Stimulated activated memory B cell treated with anti-CD40 and anti-IgM and Interleukin-4, amounts not matched to agents 10 μg/mL and 1 μg/mL and 100 μg/mL, for 72 hours (primary cell): ENCODE measurements at regions not wholly inside any gene's neighbourhood (a gene's known extent, or its start where the extent isn't known, plus 50 kb on each side); places are given as distances from the start of the nearest gene placed in this dataset.
"Not testable (repeated sequence)": the region's sequence is repeated elsewhere in the genome, so short reads cannot be mapped to it uniquely, and the experiment has no call there.

ENCODE experiments used
- ATAC-seq: fragments of 150-1000 bp; cut with Tn5 transposase; 2 replicates; pipeline ENCODE4 v1.10.0; 2021
- H3K27ac Mint-ChIP-seq: one replicate; pipeline ENCODE4 v1.8.0; 2022; ENCODE audit warnings: mild to moderate bottlenecking, mixed read lengths
- H3K27me3 Mint-ChIP-seq: one replicate; pipeline ENCODE4 v1.8.0; 2022; ENCODE audit warnings: mixed read lengths
- H3K36me3 Mint-ChIP-seq: one replicate; pipeline ENCODE4 v1.8.0; 2022; ENCODE audit warnings: mixed read lengths
- H3K4me1 Mint-ChIP-seq: one replicate; pipeline ENCODE4 v1.8.0; 2022; ENCODE audit warnings: mixed read lengths
- H3K4me3 Mint-ChIP-seq: one replicate; pipeline ENCODE4 v1.8.0; 2022; ENCODE audit warnings: mild to moderate bottlenecking, moderate library complexity, mixed read lengths
- H3K9me3 Mint-ChIP-seq: one replicate; pipeline ENCODE4 v1.8.0; 2022; ENCODE audit warnings: mixed read lengths

- no peak overlapping the region for H3K4me3 Mint-ChIP-seq
- no peaks in the 10 kb centered on the region for H3K36me3 Mint-ChIP-seq
- no peak overlapping the region for H3K27ac Mint-ChIP-seq
- no peaks in the 10 kb centered on the region for H3K9me3 Mint-ChIP-seq
- no peaks in the 10 kb centered on the region for H3K4me1 Mint-ChIP-seq
- H3K27me3 Mint-ChIP-seq, result peaks cover 66% of the 10 kb centered on the region
- ATAC-seq, result no peak
Observed at GRCh38 chr15:72851586-72851985, 68.0 kb upstream of the ADPGK start.

GRCh38 chr15:72850833-72851232 is 67.3 kb upstream of the ADPGK start:
- peaks cover 74% of the 10 kb centered on the region for H3K27me3 Mint-ChIP-seq

GRCh38 chr15:72847806-72848205 is 64.2 kb upstream of the ADPGK start:
- H3K9me3 Mint-ChIP-seq, result no peaks in the 10 kb centered on the region
- no peak overlapping the region for H3K27ac Mint-ChIP-seq
- H3K4me3 Mint-ChIP-seq, result no peak overlapping the region
- no peaks in the 10 kb centered on the region for H3K36me3 Mint-ChIP-seq
- peaks cover 74% of the 10 kb centered on the region for H3K27me3 Mint-ChIP-seq
- no peaks in the 10 kb centered on the region for H3K4me1 Mint-ChIP-seq
- no peak for ATAC-seq

More at GRCh38 chr15:72850833-72851232, 67.3 kb upstream of the ADPGK start:
- Mint-ChIP-seq H3K9me3 (no peaks in the 10 kb centered on the region), H3K4me1 (no peaks in the 10 kb centered on the region), H3K36me3 (no peaks in the 10 kb centered on the region), H3K27ac (no peak overlapping the region), H3K4me3 (no peak overlapping the region)
- no peak for ATAC-seq

GRCh38 chr15:72847033-72847432 is 63.5 kb upstream of the ADPGK start:
- ATAC-seq, result no peak
- Mint-ChIP-seq H3K27ac (no peak overlapping the region), H3K4me1 (no peaks in the 10 kb centered on the region), H3K27me3 (peaks cover 77% of the 10 kb centered on the region), H3K4me3 (no peak overlapping the region), H3K9me3 (no peaks in the 10 kb centered on the region), H3K36me3 (no peaks in the 10 kb centered on the region)

GRCh38 chr15:72845981-72846383 is 62.4 kb upstream of the ADPGK start:
- H3K36me3 Mint-ChIP-seq, result no peaks in the 10 kb centered on the region
- no peaks in the 10 kb centered on the region for H3K4me1 Mint-ChIP-seq
- ATAC-seq, result no peak
- no peak overlapping the region for H3K4me3 Mint-ChIP-seq
- no peaks in the 10 kb centered on the region for H3K9me3 Mint-ChIP-seq
- H3K27ac Mint-ChIP-seq, result no peak overlapping the region
- peaks cover 77% of the 10 kb centered on the region for H3K27me3 Mint-ChIP-seq

- Mint-ChIP-seq H3K27me3 (peaks cover 70% of the 10 kb centered on the region), H3K9me3 (no peaks in the 10 kb centered on the region), H3K4me1 (no peaks in the 10 kb centered on the region), H3K4me3 (no peak overlapping the region), H3K36me3 (no peaks in the 10 kb centered on the region), H3K27ac (no peak overlapping the region)
- ATAC-seq, result no peak
Observed at GRCh38 chr15:72844067-72844466, 60.5 kb upstream of the ADPGK start.

- H3K36me3 Mint-ChIP-seq, ATAC-seq, H3K4me3 Mint-ChIP-seq, H3K27ac Mint-ChIP-seq, H3K4me1 Mint-ChIP-seq, H3K9me3 Mint-ChIP-seq: not testable (repeated sequence)
- H3K27me3 Mint-ChIP-seq, result peaks cover 69% of the 10 kb centered on the region
Observed at GRCh38 chr15:72843340-72843739, 59.8 kb upstream of the ADPGK start.

GRCh38 chr15:72840114-72840513 is 56.6 kb upstream of the ADPGK start:
- no peak for ATAC-seq
- Mint-ChIP-seq H3K4me1 (no peaks in the 10 kb centered on the region), H3K36me3 (no peaks in the 10 kb centered on the region), H3K9me3 (no peaks in the 10 kb centered on the region), H3K4me3 (no peak overlapping the region), H3K27me3 (peaks cover 44% of the 10 kb centered on the region), H3K27ac (no peak overlapping the region)

- no peak overlapping the region for H3K27ac Mint-ChIP-seq
- peak; percentile 16 for ATAC-seq
Observed at GRCh38 chr15:72838311-72838731, 54.8 kb upstream of the ADPGK start.

GRCh38 chr15:72836676-72837330 is 53.2 kb upstream of the ADPGK start:
- Mint-ChIP-seq H3K27me3 (peaks cover 22% of the 10 kb centered on the region), H3K4me1 (no peaks in the 10 kb centered on the region), H3K4me3 (no peak overlapping the region), H3K9me3 (no peaks in the 10 kb centered on the region), H3K36me3 (no peaks in the 10 kb centered on the region), H3K27ac (no peak overlapping the region)
- no peak for ATAC-seq

More at GRCh38 chr15:72838311-72838731, 54.8 kb upstream of the ADPGK start:
- no peak overlapping the region for H3K4me3 Mint-ChIP-seq
- peaks cover 27% of the 10 kb centered on the region for H3K27me3 Mint-ChIP-seq
- no peaks in the 10 kb centered on the region for H3K9me3 Mint-ChIP-seq
- H3K36me3 Mint-ChIP-seq, result no peaks in the 10 kb centered on the region
- H3K4me1 Mint-ChIP-seq, result no peaks in the 10 kb centered on the region

- Mint-ChIP-seq H3K36me3 (no peaks in the 10 kb centered on the region), H3K9me3 (no peaks in the 10 kb centered on the region), H3K27ac (no peak overlapping the region), H3K4me1 (no peaks in the 10 kb centered on the region), H3K4me3 (no peak overlapping the region), H3K27me3 (peaks cover 36% of the 10 kb centered on the region)
- no peak for ATAC-seq
Observed at GRCh38 chr15:72835294-72835890, 51.8 kb upstream of the ADPGK start.

- no peak for ATAC-seq
- peaks cover 26% of the 10 kb centered on the region for H3K27me3 Mint-ChIP-seq
- no peaks in the 10 kb centered on the region for H3K4me1 Mint-ChIP-seq
- H3K4me3 Mint-ChIP-seq, result no peak overlapping the region
- H3K27ac Mint-ChIP-seq, result no peak overlapping the region
- H3K36me3 Mint-ChIP-seq, result no peaks in the 10 kb centered on the region
- H3K9me3 Mint-ChIP-seq, result no peaks in the 10 kb centered on the region
Observed at GRCh38 chr15:72833561-72833960, 50.0 kb upstream of the ADPGK start.
